Choroid plexus epithelial cell (primary cell): ENCODE measurements at regions not wholly inside any gene's neighbourhood (a gene's known extent, or its start where the extent isn't known, plus 50 kb on each side); places are given as distances from the start of the nearest gene placed in this dataset.

ENCODE experiments used
- DNase-seq: peaks from one replicate; pipeline ENCODE4 v3.0.0-alpha.2; 2010; ENCODE audit warnings: low read depth
- H3K4me3 ChIP-seq: 2 replicates; pipeline ENCODE4 v1.5.1; 2011; ENCODE audit warnings: low read depth, mild to moderate bottlenecking, control low read depth, low read length, moderate library complexity
- TF ChIP-seq, protein P1 (sequence below): conservative IDR thresholded peaks from 2 replicates; pipeline ENCODE4 v1.5.1; 2011; ENCODE audit warnings: low read depth, mild to moderate bottlenecking, control low read depth, inconsistent platforms, low read length, moderate library complexity

DNA sequence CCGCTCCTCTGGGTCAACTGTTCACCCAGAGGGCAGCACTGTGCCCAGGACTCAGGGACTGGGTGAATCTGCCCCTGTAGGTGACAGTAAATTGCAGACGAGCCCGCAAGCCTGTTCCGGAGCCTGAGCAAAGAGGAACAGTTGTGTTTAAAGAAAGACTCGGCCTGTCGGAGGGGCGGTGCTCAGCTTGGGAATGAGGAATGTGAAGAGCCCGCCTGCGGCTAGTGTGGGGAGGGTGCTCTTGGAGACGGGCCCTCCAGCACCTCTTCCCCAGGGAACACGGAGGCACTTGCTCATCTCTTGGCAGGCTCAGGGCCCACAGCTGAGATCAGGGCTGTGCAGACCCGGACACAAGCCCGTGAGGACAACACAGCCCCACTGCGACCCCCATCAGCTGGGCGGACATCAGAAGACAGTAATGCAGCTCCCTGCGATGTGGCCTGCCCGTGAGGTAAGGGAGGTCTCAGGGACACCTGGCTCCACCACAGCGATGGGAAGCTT, 299.0 kb downstream of the NDUFA10 start:
- H3K4me3 ChIP-seq = no peak overlapping the region
- TF ChIP-seq, protein P1, sequence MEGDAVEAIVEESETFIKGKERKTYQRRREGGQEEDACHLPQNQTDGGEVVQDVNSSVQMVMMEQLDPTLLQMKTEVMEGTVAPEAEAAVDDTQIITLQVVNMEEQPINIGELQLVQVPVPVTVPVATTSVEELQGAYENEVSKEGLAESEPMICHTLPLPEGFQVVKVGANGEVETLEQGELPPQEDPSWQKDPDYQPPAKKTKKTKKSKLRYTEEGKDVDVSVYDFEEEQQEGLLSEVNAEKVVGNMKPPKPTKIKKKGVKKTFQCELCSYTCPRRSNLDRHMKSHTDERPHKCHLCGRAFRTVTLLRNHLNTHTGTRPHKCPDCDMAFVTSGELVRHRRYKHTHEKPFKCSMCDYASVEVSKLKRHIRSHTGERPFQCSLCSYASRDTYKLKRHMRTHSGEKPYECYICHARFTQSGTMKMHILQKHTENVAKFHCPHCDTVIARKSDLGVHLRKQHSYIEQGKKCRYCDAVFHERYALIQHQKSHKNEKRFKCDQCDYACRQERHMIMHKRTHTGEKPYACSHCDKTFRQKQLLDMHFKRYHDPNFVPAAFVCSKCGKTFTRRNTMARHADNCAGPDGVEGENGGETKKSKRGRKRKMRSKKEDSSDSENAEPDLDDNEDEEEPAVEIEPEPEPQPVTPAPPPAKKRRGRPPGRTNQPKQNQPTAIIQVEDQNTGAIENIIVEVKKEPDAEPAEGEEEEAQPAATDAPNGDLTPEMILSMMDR = no peak
- DNase-seq = no peak

GRCh38 chr2:239725551-239725890, 299.6 kb downstream of the NDUFA10 start:
- DNase-seq = no peak
- TF ChIP-seq, protein P1 = no peak
- no peak overlapping the region for H3K4me3 ChIP-seq

DNA sequence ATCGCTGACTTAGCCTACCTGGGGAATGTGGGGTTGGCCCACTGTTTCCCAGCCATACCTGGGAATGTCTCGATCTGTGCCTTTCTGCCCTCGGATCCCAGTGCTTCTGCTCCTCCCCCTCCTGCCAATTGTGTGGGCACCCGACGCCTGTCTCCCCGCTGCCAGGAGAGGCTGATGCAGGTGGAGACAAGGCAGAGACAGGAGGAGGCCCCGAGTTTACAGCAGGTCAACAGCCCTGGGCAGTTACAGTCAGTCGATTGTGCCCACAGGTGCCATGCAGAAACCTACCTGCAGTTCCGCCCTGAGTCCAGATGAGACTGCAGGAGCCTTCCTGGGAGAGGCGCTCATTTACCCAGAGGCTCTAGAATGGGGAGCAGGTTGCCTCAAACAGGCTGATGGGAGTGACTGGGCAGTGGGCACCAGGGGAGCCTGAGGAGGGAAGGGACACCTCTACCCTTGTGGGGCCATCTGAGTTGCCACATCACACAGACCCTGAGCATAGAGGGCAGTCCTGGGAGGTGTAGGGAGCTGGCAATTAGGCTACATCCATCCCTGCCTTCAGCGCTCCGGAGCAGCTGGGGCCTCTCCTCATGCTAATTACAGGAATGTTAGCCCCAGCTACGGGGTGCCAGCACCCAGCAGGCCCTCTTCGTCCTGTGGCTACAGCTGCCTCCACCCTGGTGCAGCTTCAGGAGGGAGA, 300.1 kb downstream of the NDUFA10 start:
- no peak overlapping the region for H3K4me3 ChIP-seq
- no peak for DNase-seq
- TF ChIP-seq, protein P1 = no peak

GRCh38 chr2:239724194-239724849, 300.8 kb downstream of the NDUFA10 start:
- no peak overlapping the region for H3K4me3 ChIP-seq
- no peak for DNase-seq
- TF ChIP-seq, protein P1 = no peak

- TF ChIP-seq, protein P1 = no peak
- DNase-seq = no peak
These were observed 301.5 kb downstream of the NDUFA10 start for GRCh38 chr2:239723486-239724193.

DNA sequence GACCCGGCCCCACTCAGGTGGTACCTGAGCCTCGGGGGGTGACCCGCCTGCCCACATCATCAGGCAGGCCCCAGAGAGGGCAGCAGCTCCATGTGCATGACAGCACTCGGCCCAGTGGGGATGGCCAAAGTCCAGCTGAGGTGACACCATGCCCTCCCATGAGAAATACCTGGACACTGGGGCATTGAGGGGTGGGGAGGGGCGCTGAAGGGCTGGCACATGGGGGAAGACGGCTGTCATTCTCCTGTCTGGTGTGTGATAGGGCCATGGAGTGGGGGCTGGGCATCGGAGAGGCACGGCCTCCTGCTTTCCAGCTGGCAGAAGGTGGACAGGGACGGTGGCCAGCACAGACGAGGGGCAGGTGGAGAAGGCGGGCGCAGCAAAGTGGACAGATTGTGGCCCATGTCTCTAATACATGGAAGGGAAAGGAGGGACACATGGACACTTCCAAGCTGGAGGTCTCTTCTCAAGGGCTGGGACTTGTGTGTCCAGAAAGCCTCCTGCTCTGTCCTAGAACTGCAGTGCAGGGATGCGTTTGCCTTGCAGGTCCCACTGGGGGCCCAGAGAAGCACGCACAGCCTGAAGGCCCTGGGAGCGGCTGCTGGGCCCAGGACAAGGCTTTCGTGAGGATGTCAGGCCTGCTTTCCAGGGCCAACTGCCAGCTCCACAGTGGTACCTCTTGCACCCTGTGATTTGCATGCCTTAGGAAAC, 302.2 kb downstream of the NDUFA10 start:
- TF ChIP-seq, protein P1 = no peak
- no peak for DNase-seq
- no peak overlapping the region for H3K4me3 ChIP-seq

More at GRCh38 chr2:239723486-239724193, 301.5 kb downstream of the NDUFA10 start:
- no peak overlapping the region for H3K4me3 ChIP-seq
